GM21447 (cell line): ENCODE measurements at regions not wholly inside any gene's neighbourhood (a gene's known extent, or its start where the extent isn't known, plus 50 kb on each side); places are given as distances from the start of the nearest gene placed in this dataset.

ENCODE experiments used
- ATAC-seq: cut with Tn5 transposase; IDR thresholded peaks from one replicate; pipeline ENCODE4 v1.9.1; 2021; ENCODE audit not compliant: unreplicated experiment

DNA sequence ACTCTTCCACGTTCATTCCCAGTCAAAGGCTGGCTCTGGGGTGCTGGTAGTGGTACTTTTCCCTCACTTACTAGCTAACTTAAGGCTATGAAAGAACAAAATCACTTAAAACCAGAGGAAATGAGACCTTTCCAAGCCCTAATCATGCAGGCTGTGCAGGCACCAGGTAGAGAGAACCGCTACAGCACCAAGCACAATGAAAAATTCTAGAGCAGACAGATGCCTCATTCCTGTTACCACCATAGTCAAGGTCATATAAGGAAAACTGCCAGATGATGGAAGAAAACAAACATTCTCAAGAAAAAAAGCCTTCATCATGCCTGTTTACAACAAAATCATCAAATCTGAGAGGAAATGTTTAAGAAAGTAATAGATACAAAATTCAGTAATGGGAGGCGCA lies 374.4 kb upstream of the PDE4D start:
- no peak for ATAC-seq

DNA sequence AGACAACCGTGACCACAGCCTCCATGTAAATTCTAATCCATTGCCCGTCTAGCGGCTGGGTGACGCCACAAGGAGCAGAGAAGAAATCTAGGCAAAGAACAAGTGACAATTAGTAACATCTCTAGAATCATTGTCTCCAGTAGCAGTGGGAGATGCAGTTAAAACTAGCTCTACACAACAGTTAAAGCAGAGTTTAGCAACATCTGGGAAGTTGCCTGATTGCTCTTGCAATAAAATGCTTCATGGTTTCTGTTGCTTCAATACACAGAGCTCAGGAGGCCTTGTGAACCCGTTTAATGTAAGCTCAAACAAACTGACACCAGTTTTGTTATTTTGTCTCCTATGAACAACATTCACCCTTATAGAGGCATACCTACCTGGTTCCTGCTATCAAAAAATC lies 369.8 kb upstream of the PDE4D start:
- no peak for ATAC-seq

DNA sequence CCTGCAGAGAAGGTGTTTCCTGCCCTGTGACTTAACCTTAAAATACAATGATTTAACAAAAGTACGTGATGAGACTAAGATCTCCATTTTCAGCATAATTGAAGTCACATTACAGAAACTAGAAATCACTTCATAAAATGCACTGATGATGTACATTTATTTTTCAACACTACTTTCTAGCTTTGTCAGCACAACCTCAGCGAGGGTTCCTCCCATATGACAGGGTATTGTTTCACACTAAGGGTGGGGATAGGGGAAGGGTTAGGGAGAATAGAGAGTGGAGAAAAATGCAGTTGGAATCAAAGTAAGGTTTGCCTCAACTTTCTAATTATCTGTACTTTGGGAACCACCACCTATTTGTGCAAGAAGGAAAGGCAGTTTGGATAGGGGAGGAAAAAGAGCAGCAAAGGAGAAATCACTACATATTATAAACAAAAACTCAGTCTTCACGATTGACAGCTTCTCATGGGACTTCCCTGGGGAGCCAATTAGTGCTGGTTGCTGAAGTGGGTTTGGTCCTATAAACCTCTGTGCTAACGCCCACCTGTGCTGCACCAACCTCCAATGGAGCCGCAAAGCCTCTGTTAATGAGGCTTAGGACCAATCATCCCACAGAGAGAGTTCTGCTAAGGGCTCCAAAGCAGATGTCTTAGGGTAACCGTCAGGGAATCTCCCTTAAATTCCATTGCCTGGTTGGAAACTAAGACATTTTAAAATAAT lies 369.2 kb upstream of the PDE4D start:
- ATAC-seq: no peak

- ATAC-seq: no peak
Measured at GRCh38 chr5:60261732-60262131, 368.2 kb upstream of the PDE4D start.

- ATAC-seq: no peak
Measured at GRCh38 chr5:60260658-60261057, 367.1 kb upstream of the PDE4D start.

DNA sequence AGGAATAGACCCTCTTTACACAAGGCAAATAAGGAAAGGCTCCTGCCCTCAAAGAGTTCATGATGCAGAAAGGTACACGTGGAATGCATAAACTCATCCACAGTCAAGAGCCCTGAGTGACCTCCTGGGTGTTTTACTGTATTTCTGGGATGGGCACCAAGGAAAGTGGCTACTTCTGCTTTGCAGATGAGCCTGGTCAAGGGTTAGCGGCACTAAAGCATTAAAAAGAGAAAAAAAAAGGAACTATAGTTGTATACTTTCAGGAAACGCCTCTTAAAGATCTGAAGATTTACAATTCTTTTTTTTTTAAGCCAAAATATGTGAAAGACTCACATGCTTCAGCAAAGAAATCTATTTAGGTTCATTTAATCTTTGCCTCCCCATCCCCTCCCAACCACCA lies 366.2 kb upstream of the PDE4D start:
- no peak for ATAC-seq

DNA sequence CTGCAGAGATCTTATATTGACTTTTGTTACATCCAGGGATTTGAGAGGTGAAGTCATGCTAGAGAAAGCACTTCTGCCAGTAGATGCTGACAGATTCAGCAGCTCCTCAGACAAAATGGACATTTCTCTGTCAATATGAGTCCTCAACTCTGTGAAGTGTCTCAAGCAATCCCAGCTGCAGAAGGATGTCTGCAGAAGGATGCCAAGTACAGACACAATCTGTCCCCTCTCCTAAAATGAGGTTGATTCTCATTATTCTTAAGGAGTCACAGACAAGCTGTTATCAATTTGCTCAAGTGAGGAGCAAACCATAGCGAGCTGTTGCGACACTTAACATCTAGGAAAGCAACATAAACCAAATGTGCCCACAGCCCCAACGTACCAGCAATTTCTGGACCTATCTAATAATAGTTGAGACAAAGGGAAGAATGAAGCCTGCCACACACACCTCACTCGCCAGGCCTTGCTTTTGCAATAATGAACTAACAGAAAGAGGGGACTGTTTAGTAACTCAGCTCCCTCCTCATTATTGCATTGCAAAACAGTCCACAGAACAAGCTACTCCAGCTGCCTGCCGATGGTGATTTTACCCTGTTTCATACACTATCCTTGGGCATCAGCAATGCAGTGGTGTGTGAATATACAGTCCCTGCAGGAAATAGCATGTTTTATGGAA lies 364.2 kb upstream of the PDE4D start:
- no peak for ATAC-seq

GRCh38 chr5:60256546-60256945 lies 363.0 kb upstream of the PDE4D start:
- ATAC-seq: no peak

DNA sequence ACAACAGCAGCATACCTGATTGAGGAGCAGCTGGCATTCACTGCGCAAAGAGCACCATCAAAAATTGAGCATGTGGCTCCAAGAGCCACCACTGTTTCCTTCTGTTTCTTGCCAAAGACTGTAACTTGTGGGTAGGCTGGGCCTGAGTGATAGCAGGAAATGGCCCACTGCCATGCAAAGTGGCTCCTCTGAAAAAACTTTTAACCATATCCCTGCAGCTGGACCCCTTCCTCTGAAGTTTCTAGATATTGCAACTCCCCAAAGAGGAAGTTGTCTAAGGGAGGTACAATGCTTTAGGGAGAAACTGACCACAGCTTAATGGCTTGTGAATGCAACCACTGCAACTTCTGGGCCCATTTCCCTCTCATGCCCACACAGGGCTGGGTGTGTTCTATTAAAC lies 355.4 kb upstream of the PDE4D start:
- peak; percentile 96 for ATAC-seq

DNA sequence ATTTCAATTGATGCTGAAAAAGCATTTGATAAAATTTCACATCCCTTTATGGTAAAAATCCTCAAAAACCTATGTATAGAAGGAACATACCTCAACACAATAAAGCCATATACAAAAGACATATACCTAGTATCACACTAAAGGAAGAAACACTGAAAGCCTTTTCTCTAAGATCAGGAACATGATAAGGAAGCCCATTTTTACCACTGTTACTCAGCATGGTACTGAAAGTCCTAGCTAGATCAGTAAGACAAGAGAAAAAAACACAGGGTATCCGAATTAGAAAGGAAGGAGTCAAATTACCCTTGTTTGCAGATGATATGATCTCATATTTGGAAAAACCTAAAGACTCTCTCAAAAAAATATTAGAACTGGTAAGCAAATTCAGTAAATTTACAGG lies 350.2 kb upstream of the PDE4D start:
- no peak for ATAC-seq

GRCh38 chr5:60232036-60232795 lies 338.7 kb upstream of the PDE4D start:
- ATAC-seq: no peak

DNA sequence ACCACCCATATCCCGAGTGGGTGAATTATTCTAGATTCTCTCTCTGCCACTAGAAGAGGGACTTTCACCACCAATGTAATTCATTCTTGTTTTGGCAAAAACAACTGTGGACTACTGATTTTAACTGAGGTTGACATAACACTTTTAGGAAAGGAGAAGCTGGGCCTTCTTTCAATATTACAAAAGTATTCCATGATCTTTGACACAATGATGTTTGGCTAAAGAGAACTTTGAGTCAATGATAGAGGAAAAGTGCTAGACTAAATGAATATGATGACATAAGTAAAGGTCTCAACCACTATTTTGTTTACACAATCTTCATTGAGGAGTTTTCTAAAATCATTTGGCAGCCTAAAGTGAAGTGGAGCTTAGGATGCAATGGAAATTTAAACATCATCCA lies 336.9 kb upstream of the PDE4D start:
- no peak for ATAC-seq

- ATAC-seq: no peak
Measured at GRCh38 chr5:60229691-60230185, 336.2 kb upstream of the PDE4D start.

GRCh38 chr5:60228676-60229075 lies 335.1 kb upstream of the PDE4D start:
- ATAC-seq: no peak

GRCh38 chr5:60226128-60226527 lies 332.6 kb upstream of the PDE4D start:
- no peak for ATAC-seq

DNA sequence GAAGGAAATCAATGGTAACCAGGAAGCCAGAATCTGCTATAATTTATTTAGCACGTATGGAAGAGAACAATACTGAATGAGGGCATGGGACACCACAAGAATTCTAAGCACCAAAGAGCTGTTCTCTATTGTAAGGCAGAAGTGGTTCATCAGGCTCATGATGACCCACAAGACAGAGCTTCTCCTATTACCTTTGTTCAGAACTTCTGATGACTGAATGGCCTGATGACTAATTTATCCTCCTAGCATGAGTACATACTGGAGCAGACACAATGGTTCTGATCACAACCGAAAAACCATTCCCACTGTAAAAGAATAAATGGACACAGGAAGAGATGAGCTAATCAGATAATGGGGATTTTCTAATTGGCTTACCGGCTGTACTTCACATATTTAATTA lies 329.8 kb upstream of the PDE4D start:
- no peak for ATAC-seq

GRCh38 chr5:60219921-60220320 lies 326.4 kb upstream of the PDE4D start:
- ATAC-seq: no peak

DNA sequence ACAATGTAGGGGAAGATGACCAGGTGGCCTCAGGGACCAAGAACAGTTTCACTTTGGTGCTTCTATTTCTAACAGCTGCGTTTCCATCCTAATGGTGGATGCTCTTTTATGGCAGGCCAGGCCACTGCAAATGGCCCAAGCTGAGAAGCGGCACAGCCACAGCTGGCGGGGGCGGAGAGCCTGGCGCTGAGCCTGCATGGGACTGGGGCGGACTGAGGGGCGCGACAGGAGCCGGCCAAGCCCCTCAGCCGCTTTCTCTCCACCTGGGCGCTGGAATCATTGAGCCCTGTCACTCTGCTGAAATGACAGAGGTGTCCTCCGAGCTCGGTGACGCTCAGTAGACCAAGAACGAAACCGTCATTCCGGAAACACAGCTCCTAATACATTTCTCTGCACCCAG lies 317.3 kb upstream of the PDE4D start:
- ATAC-seq: no peak

DNA sequence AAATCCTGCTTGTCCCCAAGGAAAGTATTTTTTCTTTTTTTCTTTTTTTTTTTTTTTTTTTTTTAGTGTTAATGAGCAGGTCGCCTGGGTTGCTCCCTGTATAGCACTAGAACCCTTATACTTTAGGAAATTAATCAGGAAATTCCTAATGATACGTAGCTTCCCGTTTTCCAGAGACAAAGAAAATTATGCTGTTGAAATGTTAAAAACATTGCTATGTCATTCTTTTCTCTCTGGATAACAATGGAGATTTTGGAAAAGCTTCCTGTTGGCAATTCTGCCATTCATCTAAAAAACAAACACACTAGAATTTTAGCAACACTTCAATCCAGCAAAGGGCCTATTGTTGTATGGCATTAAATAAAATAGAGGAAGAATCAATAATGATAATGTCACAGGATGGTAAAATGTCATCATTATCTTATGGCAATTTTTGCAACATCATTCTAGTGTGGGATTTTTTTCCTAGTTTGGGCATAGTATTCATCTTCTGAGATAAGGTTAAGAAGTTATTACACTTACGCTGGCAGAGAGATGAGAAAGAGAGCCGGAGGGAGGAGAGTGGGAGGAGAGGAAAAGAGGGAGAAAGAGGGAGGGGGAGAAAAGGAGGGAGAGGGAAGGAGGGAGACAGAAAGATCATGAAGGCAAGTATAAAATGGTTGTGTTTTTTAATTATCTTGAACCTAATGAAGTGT lies 315.8 kb upstream of the PDE4D start:
- ATAC-seq: no peak

GRCh38 chr5:60208716-60209115 lies 315.2 kb upstream of the PDE4D start:
- no peak for ATAC-seq

- peak; percentile 96 for ATAC-seq
Measured at GRCh38 chr5:60207040-60207439, 313.5 kb upstream of the PDE4D start.
